Hindlimb muscle (tissue), 1 donor: ENCODE measurements at regions not wholly inside any gene's neighbourhood (a gene's known extent, or its start where the extent isn't known, plus 50 kb on each side); places are given as distances from the start of the nearest gene placed in this dataset.

Source experiments
- DNase-seq: peaks from one replicate; pipeline ENCODE4 v3.0.0-alpha.2; 2013

- DNase-seq: no peak
These were observed 764.7 kb downstream of the BRD1 start for GRCh38 chr22:49062802-49063544.

GRCh38 chr22:49062155-49062801 is 765.4 kb downstream of the BRD1 start:
- DNase-seq: no peak

DNA sequence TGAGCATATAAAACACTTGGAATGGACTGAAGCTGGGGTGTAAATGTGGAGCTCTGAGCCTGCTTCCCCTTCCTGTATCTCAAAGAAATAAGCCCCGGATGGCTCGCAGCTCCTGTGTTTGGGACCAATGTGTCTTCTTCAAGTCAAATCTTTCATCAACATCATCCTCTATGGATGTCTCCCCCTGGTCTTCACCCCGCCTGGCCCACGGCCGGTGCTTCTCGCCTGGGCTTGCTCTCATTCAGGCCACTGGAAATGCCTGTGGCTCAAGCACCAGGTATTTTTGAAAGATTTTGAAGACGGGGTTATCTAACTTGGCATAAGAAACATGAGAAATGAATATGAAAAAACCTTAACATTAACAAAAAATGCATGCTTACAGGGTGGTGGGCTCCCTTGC is 769.8 kb downstream of the BRD1 start:
- no peak for DNase-seq

- no peak for DNase-seq
These were observed 771.4 kb downstream of the BRD1 start for GRCh38 chr22:49056301-49056700.

- DNase-seq: no peak
These were observed 772.3 kb downstream of the BRD1 start for GRCh38 chr22:49055406-49055805.

GRCh38 chr22:49053578-49053977 is 774.1 kb downstream of the BRD1 start:
- DNase-seq: no peak

GRCh38 chr22:49052560-49052959 is 775.1 kb downstream of the BRD1 start:
- DNase-seq: no peak

- DNase-seq: no peak
These were observed 775.6 kb downstream of the BRD1 start for GRCh38 chr22:49052023-49052538.

DNA sequence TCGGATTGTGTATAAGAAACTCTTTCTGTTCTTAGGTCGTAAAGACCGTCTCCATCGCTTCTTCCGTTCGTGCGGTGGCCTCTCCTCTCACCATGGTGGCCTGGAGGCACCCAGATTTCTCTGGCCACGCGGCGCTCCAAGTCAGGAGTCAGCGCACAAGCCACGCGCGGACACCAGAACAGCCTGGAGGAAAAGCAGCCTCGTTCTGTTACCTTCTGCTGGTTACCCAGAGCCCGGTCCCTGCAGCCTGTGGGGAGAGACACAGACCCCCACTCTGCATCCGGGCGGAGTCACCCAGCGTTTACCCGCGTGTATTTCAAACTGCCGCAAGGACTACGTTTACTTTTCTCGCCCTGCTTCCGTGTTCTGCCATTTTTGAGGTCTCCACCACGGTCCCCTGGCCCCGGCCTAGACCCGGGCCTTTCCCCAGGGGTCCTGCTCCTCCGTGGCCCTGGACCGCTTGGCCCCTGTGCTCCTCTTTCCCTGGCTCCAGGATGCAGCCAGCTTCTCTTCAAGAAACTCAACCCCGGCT is 776.1 kb downstream of the BRD1 start:
- DNase-seq: no peak

GRCh38 chr22:49049691-49050090 is 778.0 kb downstream of the BRD1 start:
- DNase-seq: no peak

- no peak for DNase-seq
These were observed 779.1 kb downstream of the BRD1 start for GRCh38 chr22:49048591-49048990.

GRCh38 chr22:49047447-49047846 is 780.2 kb downstream of the BRD1 start:
- DNase-seq: no peak

DNA sequence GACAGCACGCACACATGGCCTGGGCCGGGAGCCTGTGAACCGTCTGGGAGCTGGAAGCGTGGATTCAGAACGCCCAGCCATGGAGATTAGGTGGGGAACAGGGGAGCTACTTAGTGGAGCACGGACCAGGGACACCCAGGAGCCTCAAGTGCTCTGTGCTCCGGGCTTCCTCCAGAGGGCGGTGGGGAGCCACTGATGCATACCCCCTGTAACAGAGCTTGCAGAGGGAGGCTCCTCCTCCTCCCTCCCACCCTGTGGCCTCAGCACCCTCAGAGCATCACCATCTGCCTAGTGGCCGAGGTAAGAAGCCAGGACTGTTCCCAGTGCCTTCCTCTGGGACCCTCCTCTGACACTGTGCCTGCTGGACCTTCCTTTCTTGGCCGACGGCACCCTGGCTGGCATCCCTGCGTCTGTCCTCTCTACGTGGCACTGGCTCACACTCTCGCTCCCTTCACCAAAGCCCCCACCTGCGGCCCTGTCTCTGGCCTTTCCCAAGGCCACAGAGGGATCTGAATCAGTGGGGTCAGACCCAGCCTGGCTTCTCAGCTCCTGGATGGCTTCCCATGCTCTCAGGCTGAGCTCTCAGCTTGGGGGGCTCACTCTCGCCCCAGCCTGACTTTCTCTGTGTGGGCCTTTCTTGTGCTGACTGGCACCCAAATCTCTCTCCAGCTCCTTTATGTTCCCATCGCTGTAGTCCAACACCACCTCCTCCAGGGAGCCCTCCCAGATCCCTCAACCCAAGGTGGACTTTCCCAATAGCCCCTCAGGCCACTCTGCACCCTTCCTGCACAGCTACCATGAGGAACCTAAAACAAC is 780.9 kb downstream of the BRD1 start:
- DNase-seq: peak; percentile 27

GRCh38 chr22:49046000-49046545 is 781.6 kb downstream of the BRD1 start:
- no peak for DNase-seq

DNA sequence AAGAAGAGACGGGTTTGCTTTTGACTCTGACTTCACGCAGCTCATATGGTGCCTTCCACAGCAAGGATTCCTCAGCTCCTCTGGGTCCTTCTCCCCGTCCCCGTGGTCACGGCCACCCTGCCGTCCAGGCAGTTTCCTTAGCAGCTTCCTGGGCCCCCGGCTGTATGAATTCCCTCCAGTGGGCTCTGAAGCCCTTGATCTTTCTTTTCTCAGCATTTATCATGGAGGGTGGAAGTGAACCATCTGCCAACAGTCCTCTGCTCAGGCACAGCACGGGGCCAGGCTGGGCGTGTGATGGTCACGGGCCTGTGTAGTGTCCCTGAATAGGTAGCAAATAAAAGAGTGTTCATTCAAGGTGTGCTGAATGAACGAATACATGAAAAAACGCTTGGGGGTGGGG is 782.4 kb downstream of the BRD1 start:
- DNase-seq: no peak

DNA sequence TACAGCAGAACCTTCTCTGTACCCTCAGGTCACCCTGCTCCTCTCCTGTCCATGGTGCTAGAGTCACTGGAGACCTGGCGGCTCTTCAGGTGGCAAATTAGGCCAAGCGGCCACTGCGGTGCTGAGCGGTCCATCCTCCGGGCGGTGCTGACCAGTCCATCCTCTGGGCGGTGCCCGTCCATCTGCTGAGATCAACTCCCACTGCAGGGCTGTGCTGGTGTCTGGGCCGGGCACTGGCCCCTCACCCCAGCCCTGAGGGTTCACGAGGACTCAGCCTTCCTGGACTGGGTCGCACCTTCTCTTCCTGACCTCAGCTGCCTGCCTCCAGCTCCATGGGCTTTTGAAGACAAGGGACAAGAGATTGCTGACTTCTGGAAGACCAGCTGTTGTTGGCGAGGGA is 782.9 kb downstream of the BRD1 start:
- DNase-seq: no peak

GRCh38 chr22:49044091-49044490 is 783.6 kb downstream of the BRD1 start:
- no peak for DNase-seq

- DNase-seq: no peak
These were observed 784.5 kb downstream of the BRD1 start for GRCh38 chr22:49042877-49043859.

- DNase-seq: no peak
These were observed 785.6 kb downstream of the BRD1 start for GRCh38 chr22:49042066-49042465.

- no peak for DNase-seq
These were observed 786.8 kb downstream of the BRD1 start for GRCh38 chr22:49040754-49041467.

DNA sequence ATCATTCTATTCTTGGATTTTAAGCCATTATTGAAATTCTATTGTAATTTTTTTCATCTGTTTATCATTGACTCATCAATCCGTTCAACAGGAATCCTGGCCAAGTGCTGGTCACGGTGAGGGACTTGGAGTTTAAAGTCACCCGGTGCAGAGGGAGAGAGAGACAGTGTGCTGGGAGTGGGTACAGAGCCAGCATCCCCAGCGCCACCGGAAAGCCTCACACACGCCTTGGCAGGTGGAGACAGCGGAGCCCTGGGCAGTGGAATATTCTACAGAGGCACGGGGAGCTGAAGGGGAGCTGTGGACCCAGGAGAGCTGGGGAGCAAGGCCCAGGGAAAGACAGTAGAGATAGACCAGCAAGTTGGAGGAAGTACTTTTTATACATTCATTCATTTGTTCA is 787.6 kb downstream of the BRD1 start:
- no peak for DNase-seq
